GM19025 (cell line): ENCODE measurements at regions not wholly inside any gene's neighbourhood (a gene's known extent, or its start where the extent isn't known, plus 50 kb on each side); places are given as distances from the start of the nearest gene placed in this dataset.

Experiments used
- ATAC-seq: cut with Tn5 transposase; IDR thresholded peaks from one replicate; pipeline ENCODE4 v1.9.1; 2021; ENCODE audit warnings: mild to moderate bottlenecking, low read depth, moderate library complexity; ENCODE audit not compliant: unreplicated experiment

GRCh38 chr16:64012166-64012565, 1109.7 kb downstream of the CDH11 start:
- no peak for ATAC-seq

GRCh38 chr16:64011650-64012049, 1110.2 kb downstream of the CDH11 start:
- ATAC-seq: no peak

- ATAC-seq: no peak
Observed at GRCh38 chr16:64008131-64008530, 1113.7 kb downstream of the CDH11 start.

- no peak for ATAC-seq
Observed at GRCh38 chr16:64004116-64004515, 1117.7 kb downstream of the CDH11 start.

- no peak for ATAC-seq
Observed at GRCh38 chr16:63995025-63995424, 1126.8 kb downstream of the CDH11 start.

- no peak for ATAC-seq
Observed at GRCh38 chr16:63983401-63983800, 1138.5 kb downstream of the CDH11 start.

- no peak for ATAC-seq
Observed at GRCh38 chr16:63982741-63983140, 1139.1 kb downstream of the CDH11 start.

GRCh38 chr16:63982110-63982509, 1139.8 kb downstream of the CDH11 start:
- ATAC-seq: no peak

GRCh38 chr16:63981639-63982038, 1140.2 kb downstream of the CDH11 start:
- ATAC-seq: no peak

GRCh38 chr16:63980763-63981162, 1141.1 kb downstream of the CDH11 start:
- no peak for ATAC-seq

GRCh38 chr16:63978240-63978639, 1143.6 kb downstream of the CDH11 start:
- no peak for ATAC-seq

GRCh38 chr16:63976345-63976744, 1145.5 kb downstream of the CDH11 start:
- ATAC-seq: no peak

GRCh38 chr16:63975669-63976068, 1146.2 kb downstream of the CDH11 start:
- no peak for ATAC-seq

- no peak for ATAC-seq
Observed at GRCh38 chr16:63967966-63968365, 1153.9 kb downstream of the CDH11 start.

GRCh38 chr16:63960321-63960720, 1161.5 kb downstream of the CDH11 start:
- ATAC-seq: no peak

GRCh38 chr16:63947022-63947421, 1174.8 kb downstream of the CDH11 start:
- ATAC-seq: no peak

GRCh38 chr16:63945806-63946205, 1176.1 kb downstream of the CDH11 start:
- ATAC-seq: no peak

GRCh38 chr16:63943566-63943965, 1178.3 kb downstream of the CDH11 start:
- ATAC-seq: no peak

GRCh38 chr16:63938661-63939060, 1183.2 kb downstream of the CDH11 start:
- no peak for ATAC-seq

- no peak for ATAC-seq
Observed at GRCh38 chr16:63933841-63934240, 1188.0 kb downstream of the CDH11 start.

- no peak for ATAC-seq
Observed at GRCh38 chr16:63928421-63928820, 1193.4 kb downstream of the CDH11 start.

- ATAC-seq: no peak
Observed at GRCh38 chr16:63925221-63925620, 1196.6 kb downstream of the CDH11 start.

GRCh38 chr16:63922560-63922959, 1199.3 kb downstream of the CDH11 start:
- no peak for ATAC-seq
